SK-N-MC (cell line): ENCODE measurements at regions not wholly inside any gene's neighbourhood (a gene's known extent, or its start where the extent isn't known, plus 50 kb on each side); places are given as distances from the start of the nearest gene placed in this dataset.

Source experiments
- FOXP2 ChIP-seq: optimal IDR thresholded peaks from 2 replicates; pipeline ENCODE3; 2011; ENCODE audit warnings: mild to moderate bottlenecking, moderate library complexity; ENCODE audit not compliant: insufficient read depth; ENCODE audit errors: extremely low read length, control extremely low read depth
- POLR2AphosphoS5 ChIP-seq: IDR thresholded peaks from 2 replicates; pipeline ENCODE4 v1.6.1; 2012; ENCODE audit warnings: mild to moderate bottlenecking, low read depth, low read length, borderline replicate concordance

- TF ChIP-seq FOXP2 (no peak), POLR2AphosphoS5 (no peak)
Measured at GRCh38 chr11:104467404-104467803, 303.5 kb upstream of the PDGFD start.
